A549 (cell line): ENCODE measurements at regions not wholly inside any gene's neighbourhood (a gene's known extent, or its start where the extent isn't known, plus 50 kb on each side); places are given as distances from the start of the nearest gene placed in this dataset.

Experiments used
- CHD4 ChIP-seq: fragments of 200-600 bp; sonication (generic); IDR thresholded peaks from 2 replicates; pipeline ENCODE4 v1.6.1; 2016; ENCODE audit warnings: antibody characterized with exemption, mild to moderate bottlenecking, borderline replicate concordance
- MAX ChIP-seq: IDR thresholded peaks from 2 replicates; pipeline ENCODE4 v1.6.1; 2012
- REST ChIP-seq: fragments of 200-600 bp; sonication (generic); IDR thresholded peaks from 2 replicates; pipeline ENCODE4 v1.6.1; 2016; ENCODE audit warnings: antibody characterized with exemption, mild to moderate bottlenecking, moderate library complexity
- USF2 ChIP-seq: fragments of 450-650 bp; IDR thresholded peaks from 2 replicates; pipeline ENCODE4 v1.6.1; 2014; ENCODE audit warnings: antibody characterized with exemption

GRCh38 chr10:31129880-31130405 is 98.3 kb upstream of the ZNF438 start:
- TF ChIP-seq REST (no peak), MAX (no peak), USF2 (no peak), CHD4 (no peak)
